H9 (cell line): ENCODE measurements at regions not wholly inside any gene's neighbourhood (a gene's known extent, or its start where the extent isn't known, plus 50 kb on each side); places are given as distances from the start of the nearest gene placed in this dataset.

Source experiments
- DNase-seq: peaks from one replicate; pipeline ENCODE4 v3.0.0-alpha.2; 2017
- H2AFZ ChIP-seq: one replicate; pipeline ENCODE4 v1.6.1; 2013; ENCODE audit warnings: mild to moderate bottlenecking, low read length, control low read depth, moderate library complexity
- H2AK5ac ChIP-seq: 2 replicates; pipeline ENCODE4 v1.6.1; 2013; ENCODE audit warnings: low read length, control low read depth, mixed read lengths; ENCODE audit not compliant: insufficient read length
- H2BK120ac ChIP-seq: one replicate; pipeline ENCODE4 v1.6.1; 2013; ENCODE audit warnings: low read depth, mild to moderate bottlenecking, low read length, control low read depth, inconsistent platforms; ENCODE audit not compliant: poor library complexity, severe bottlenecking
- H2BK12ac ChIP-seq: 2 replicates; pipeline ENCODE4 v1.6.1; 2013; ENCODE audit warnings: low read length, control low read depth, mixed read lengths, low read depth; ENCODE audit not compliant: insufficient read length
- H2BK15ac ChIP-seq: 2 replicates; pipeline ENCODE4 v1.6.1; 2013; ENCODE audit warnings: low read depth, low read length, control low read depth
- H2BK20ac ChIP-seq: one replicate; pipeline ENCODE4 v1.6.1; 2013; ENCODE audit warnings: low read depth, mild to moderate bottlenecking, low read length, control low read depth, inconsistent platforms; ENCODE audit not compliant: poor library complexity, severe bottlenecking
- H2BK5ac ChIP-seq: 2 replicates; pipeline ENCODE4 v1.6.1; 2013; ENCODE audit warnings: low read length, control low read depth, mixed read lengths; ENCODE audit not compliant: insufficient read length
- H3K14ac ChIP-seq: 2 replicates; pipeline ENCODE4 v1.6.1; 2013; ENCODE audit warnings: low read length, control low read depth; ENCODE audit not compliant: insufficient read depth
- H3K18ac ChIP-seq: 2 replicates; pipeline ENCODE4 v1.6.1; 2013; ENCODE audit warnings: low read depth, mild to moderate bottlenecking, mixed read lengths, low read length, control low read depth; ENCODE audit not compliant: insufficient read length
- H3K23ac ChIP-seq: 2 replicates; pipeline ENCODE4 v1.6.1; 2013; ENCODE audit warnings: low read length, control low read depth, mixed read lengths, low read depth; ENCODE audit not compliant: insufficient read length
- H3K23me2 ChIP-seq: 2 replicates; pipeline ENCODE4 v1.6.1; 2013; ENCODE audit warnings: low read depth, mild to moderate bottlenecking, mixed read lengths, low read length, control low read depth; ENCODE audit not compliant: insufficient read length, poor library complexity, severe bottlenecking
- H3K27ac ChIP-seq: 2 replicates; pipeline ENCODE4 v1.5.1; 2013; ENCODE audit warnings: low read length, control low read depth, mixed read lengths, low read depth; ENCODE audit not compliant: insufficient read length
- H3K27me3 ChIP-seq: 2 replicates; pipeline ENCODE4 v1.6.1; 2013; ENCODE audit warnings: low read length, control low read depth, inconsistent platforms; ENCODE audit not compliant: insufficient read depth
- H3K4ac ChIP-seq: 2 replicates; pipeline ENCODE4 v1.6.1; 2013; ENCODE audit warnings: low read depth, mild to moderate bottlenecking, control low read depth, inconsistent platforms, low read length, moderate library complexity
- H3K4me1 ChIP-seq: 2 replicates; pipeline ENCODE4 v1.6.1; 2013; ENCODE audit warnings: low read length, control low read depth, inconsistent platforms; ENCODE audit not compliant: insufficient read depth
- H3K4me2 ChIP-seq: 2 replicates; pipeline ENCODE4 v1.6.1; 2013; ENCODE audit warnings: low read length, control low read depth, mixed read lengths; ENCODE audit not compliant: insufficient read length, insufficient read depth
- H3K56ac ChIP-seq: 2 replicates; pipeline ENCODE4 v1.6.1; 2013; ENCODE audit warnings: low read depth, mild to moderate bottlenecking, mixed read lengths, low read length, control low read depth; ENCODE audit not compliant: insufficient read length
- H3K79me1 ChIP-seq: 2 replicates; pipeline ENCODE4 v1.6.1; 2013; ENCODE audit warnings: low read depth, mild to moderate bottlenecking, moderate library complexity, low read length, control low read depth, inconsistent platforms; ENCODE audit not compliant: insufficient read depth, poor library complexity, severe bottlenecking
- H3K79me2 ChIP-seq: 2 replicates; pipeline ENCODE4 v1.6.1; 2013; ENCODE audit warnings: low read length, control low read depth, inconsistent platforms; ENCODE audit not compliant: insufficient read depth
- H3K9ac ChIP-seq: 2 replicates; pipeline ENCODE4 v1.6.1; 2013; ENCODE audit warnings: low read length, control low read depth, mixed read lengths; ENCODE audit not compliant: insufficient read length; ENCODE audit errors: extremely low read depth
- H3K9me3 ChIP-seq: one replicate; pipeline ENCODE4 v1.6.1; 2013; ENCODE audit warnings: low read depth, low read length, inconsistent platforms; ENCODE audit not compliant: control insufficient read depth
- H3T11ph ChIP-seq: one replicate; pipeline ENCODE4 v1.6.1; 2013; ENCODE audit warnings: mild to moderate bottlenecking, low read length, control low read depth, inconsistent platforms
- H4K20me1 ChIP-seq: one replicate; pipeline ENCODE4 v1.6.1; 2013; ENCODE audit not compliant: control insufficient read depth, insufficient read length, insufficient read depth
- H4K5ac ChIP-seq: 2 replicates; pipeline ENCODE4 v1.6.1; 2013; ENCODE audit warnings: low read depth, mild to moderate bottlenecking, mixed read lengths, low read length, control low read depth; ENCODE audit not compliant: insufficient read length
- H4K8ac ChIP-seq: replicated peaks from 2 replicates; pipeline ENCODE4 v1.6.1; 2013; ENCODE audit warnings: low read length, control low read depth, mixed read lengths, low read depth; ENCODE audit not compliant: insufficient read length
- H4K91ac ChIP-seq: 2 replicates; pipeline ENCODE4 v1.6.1; 2013; ENCODE audit warnings: low read depth, mild to moderate bottlenecking, moderate library complexity, mixed read lengths, low read length, control low read depth; ENCODE audit not compliant: insufficient read length
- H3K27ac Mint-ChIP-seq, 3 experiments: 2 replicates in 2 of 3; 3 replicates in 1 of 3; pipeline ENCODE4 v1.8.0; 2020 to 2021; ENCODE audit warnings: mixed read lengths in 3 of 3, mild to moderate bottlenecking in 1 of 3, moderate library complexity in 1 of 3
- H3K27me3 Mint-ChIP-seq: 2 replicates; pipeline ENCODE4 v1.8.0; 2021; ENCODE audit warnings: low read depth, mild to moderate bottlenecking, moderate library complexity, mixed read lengths
- H3K36me3 Mint-ChIP-seq, 3 experiments: 2 replicates in 2 of 3; 3 replicates in 1 of 3; pipeline ENCODE4 v1.8.0; 2020 to 2021; ENCODE audit warnings: low read depth in 3 of 3, mixed read lengths in 3 of 3; ENCODE audit not compliant: insufficient read depth in 1 of 3
- H3K4me1 Mint-ChIP-seq, 2 experiments: 2 replicates each; pipeline ENCODE4 v1.8.0; 2020; ENCODE audit warnings: mixed read lengths in 2 of 2
- H3K4me3 Mint-ChIP-seq, 2 experiments: 2 replicates in 1 of 2; 3 replicates in 1 of 2; pipeline ENCODE4 v1.8.0; 2020 to 2021; ENCODE audit warnings: mild to moderate bottlenecking in 2 of 2, mixed read lengths in 2 of 2, moderate library complexity in 1 of 2
- H3K9me3 Mint-ChIP-seq, 2 experiments: 2 replicates in 1 of 2; 3 replicates in 1 of 2; pipeline ENCODE4 v1.8.0; 2020; ENCODE audit warnings: mild to moderate bottlenecking in 2 of 2, mixed read lengths in 2 of 2, moderate library complexity in 1 of 2
- CTCF ChIP-seq: fragments of 200-600 bp; sonication (generic); conservative IDR thresholded peaks from 3 replicates; pipeline ENCODE4 v1.8.0; 2021; ENCODE audit warnings: antibody characterized with exemption, mild to moderate bottlenecking
- WGBS: extraction: QIAGEN DNeasy Blood & Tissue Kit; methylation state at CpG from one replicate; pipeline ENCODE4 v1.1.7; 2013; ENCODE audit warnings: missing lambda C conversion rate, low lambda C conversion rate, mixed read lengths; ENCODE audit not compliant: insufficient read length; ENCODE audit errors: extremely low coverage; 5-methylcytosine and 5-hydroxymethylcytosine counted together

GRCh38 chr20:1754306-1754705, 96.7 kb upstream of the SIRPG start:
- WGBS, result no CpG with 5 or more reads among the region's 2 CpGs

More at GRCh38 chr20:1754306-1754705, 96.7 kb upstream of the SIRPG start:
- H3K4me1 ChIP-seq, result no peaks in the 10 kb centered on the region
- peaks cover 6% of the 10 kb centered on the region for H3K27me3 Mint-ChIP-seq
- H3K4me3 Mint-ChIP-seq, result no peak overlapping the region
- H2BK20ac ChIP-seq, result no peak overlapping the region
- H3K4me2 ChIP-seq, result no peak overlapping the region
- no peak overlapping the region for H3K14ac ChIP-seq
- no peak overlapping the region for H2BK5ac ChIP-seq
- no peak for DNase-seq
- no peaks in the 10 kb centered on the region for H3K36me3 Mint-ChIP-seq
- H2BK120ac ChIP-seq, result no peak overlapping the region
- H4K5ac ChIP-seq, result no peak overlapping the region
- H2AFZ ChIP-seq, result no peak overlapping the region
- no peaks in the 10 kb centered on the region for H3K79me2 ChIP-seq
- H3K27me3 ChIP-seq, result no peaks in the 10 kb centered on the region
- H3K4me1 Mint-ChIP-seq, result peaks cover 0 to 7% of the 10 kb centered on the region in 2 experiments; a peak in 2 of 4 replicates
- TF ChIP-seq CTCF, result no peak
- H3K23me2 ChIP-seq, result no peaks in the 10 kb centered on the region
- no peak overlapping the region for H3K9ac ChIP-seq
- H3K23ac ChIP-seq, result no peak overlapping the region
- H3K56ac ChIP-seq, result no peak overlapping the region
- H3K27ac Mint-ChIP-seq, result no peak overlapping the region
- no peak overlapping the region for H4K91ac ChIP-seq
- no peak overlapping the region for H2BK12ac ChIP-seq
- no peak overlapping the region for H2BK15ac ChIP-seq
- H3K18ac ChIP-seq, result no peak overlapping the region
- no peak overlapping the region for H3T11ph ChIP-seq
- no peak overlapping the region for H3K27ac ChIP-seq
- H4K20me1 ChIP-seq, result no peaks in the 10 kb centered on the region
- no peak overlapping the region for H4K8ac ChIP-seq
- H3K4ac ChIP-seq, result no peak overlapping the region
- H3K9me3 Mint-ChIP-seq, result no peaks in the 10 kb centered on the region
- no peaks in the 10 kb centered on the region for H3K79me1 ChIP-seq
- H3K9me3 ChIP-seq, result no peaks in the 10 kb centered on the region
- H2AK5ac ChIP-seq, result no peak overlapping the region
